ENCODE measurements at regions not wholly inside any gene's neighbourhood (a gene's known extent, or its start where the extent isn't known, plus 50 kb on each side); places are given as distances from the start of the nearest gene placed in this dataset.

DNA sequence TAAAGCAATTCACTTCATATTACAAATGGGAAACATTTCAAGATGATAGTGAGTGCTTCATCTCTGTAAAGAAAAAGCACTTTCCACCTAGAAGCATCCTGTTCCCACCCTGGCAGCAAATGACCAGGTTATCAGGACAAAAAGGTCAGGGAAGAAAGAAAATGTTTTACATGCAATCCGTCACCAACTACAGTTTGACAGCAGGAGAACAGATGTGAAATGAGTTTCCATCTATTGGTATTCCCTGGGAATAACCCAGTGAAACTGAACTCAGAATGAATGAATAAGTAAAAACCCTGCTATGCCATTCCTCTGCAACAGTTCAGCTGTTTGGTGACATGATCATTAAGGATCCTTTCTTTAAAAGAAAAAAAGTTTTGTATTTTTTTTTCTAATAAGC, 67.6 kb downstream of the HTR1A start:
- no peaks in the 10 kb centered on the region for H3K79me2 ChIP-seq (ENCODE audit: low read depth)
- TF ChIP-seq EZH2 (IDR thresholded peaks at IDR 0.05) = no peak
- TF ChIP-seq, protein P1, sequence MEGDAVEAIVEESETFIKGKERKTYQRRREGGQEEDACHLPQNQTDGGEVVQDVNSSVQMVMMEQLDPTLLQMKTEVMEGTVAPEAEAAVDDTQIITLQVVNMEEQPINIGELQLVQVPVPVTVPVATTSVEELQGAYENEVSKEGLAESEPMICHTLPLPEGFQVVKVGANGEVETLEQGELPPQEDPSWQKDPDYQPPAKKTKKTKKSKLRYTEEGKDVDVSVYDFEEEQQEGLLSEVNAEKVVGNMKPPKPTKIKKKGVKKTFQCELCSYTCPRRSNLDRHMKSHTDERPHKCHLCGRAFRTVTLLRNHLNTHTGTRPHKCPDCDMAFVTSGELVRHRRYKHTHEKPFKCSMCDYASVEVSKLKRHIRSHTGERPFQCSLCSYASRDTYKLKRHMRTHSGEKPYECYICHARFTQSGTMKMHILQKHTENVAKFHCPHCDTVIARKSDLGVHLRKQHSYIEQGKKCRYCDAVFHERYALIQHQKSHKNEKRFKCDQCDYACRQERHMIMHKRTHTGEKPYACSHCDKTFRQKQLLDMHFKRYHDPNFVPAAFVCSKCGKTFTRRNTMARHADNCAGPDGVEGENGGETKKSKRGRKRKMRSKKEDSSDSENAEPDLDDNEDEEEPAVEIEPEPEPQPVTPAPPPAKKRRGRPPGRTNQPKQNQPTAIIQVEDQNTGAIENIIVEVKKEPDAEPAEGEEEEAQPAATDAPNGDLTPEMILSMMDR (IDR thresholded peaks at IDR 0.05) = no peak
- no peak for TF ChIP-seq EZH2phosphoT487 (IDR thresholded peaks at IDR 0.05)
- H3K4me3 ChIP-seq = no peak overlapping the region
- Mint-ChIP-seq H3K27me3 (ENCODE audit: insufficient read depth, low read depth) (no peaks in the 10 kb centered on the region), H3K27ac (no peak overlapping the region), H3K9me3 (no peaks in the 10 kb centered on the region), H3K36me3 (no peaks in the 10 kb centered on the region), H3K4me3 (no peak overlapping the region), H3K4me1 (peaks cover 2% of the 10 kb centered on the region)
- H4K20me1 ChIP-seq (ENCODE audit: low read depth) = no peaks in the 10 kb centered on the region
- no peak overlapping the region for H3K4me2 ChIP-seq
- H3K36me3 ChIP-seq = no peaks in the 10 kb centered on the region
- H2AFZ ChIP-seq (replicated peaks) = no peak overlapping the region
- H3K4me1 ChIP-seq = peaks cover 6% of the 10 kb centered on the region
- H3K27ac ChIP-seq = no peak overlapping the region
- H3K27me3 ChIP-seq = no peaks in the 10 kb centered on the region
- H3F3A ChIP-seq (ENCODE audit: low read depth) = no peaks in the 10 kb centered on the region
- DNase-seq (ENCODE audit: low spot score) = no peak
- no peaks in the 10 kb centered on the region for H3K9me3 ChIP-seq (ENCODE audit: low read depth)
- H3K9ac ChIP-seq = no peak overlapping the region

DNA sequence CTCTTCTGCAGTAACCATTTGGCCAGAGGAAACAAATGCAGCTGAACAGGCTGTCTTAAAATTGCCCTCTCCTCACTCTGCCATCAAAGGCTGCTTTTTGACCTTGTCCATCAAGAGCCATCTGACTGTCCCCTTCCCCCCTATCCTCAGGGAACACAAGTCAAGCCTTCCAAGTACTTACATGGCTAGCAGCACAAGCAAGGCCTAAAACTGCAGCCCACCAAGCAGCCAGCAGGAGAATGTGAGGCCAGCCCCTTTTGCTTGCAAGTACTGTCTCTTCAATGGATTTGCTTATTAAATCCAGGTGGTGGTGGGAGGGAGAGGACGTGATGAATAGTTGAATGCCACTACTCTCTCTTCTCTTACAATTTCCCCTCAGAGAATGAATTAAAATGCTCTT, 83.5 kb downstream of the HTR1A start:
- no peaks in the 10 kb centered on the region for H3K79me2 ChIP-seq (ENCODE audit: low read depth)
- H3K27ac Mint-ChIP-seq = no peak overlapping the region
- no peaks in the 10 kb centered on the region for H4K20me1 ChIP-seq (ENCODE audit: low read depth)
- no peaks in the 10 kb centered on the region for H3K9me3 ChIP-seq (ENCODE audit: low read depth)
- H3K4me1 Mint-ChIP-seq = peaks cover 4% of the 10 kb centered on the region
- no peaks in the 10 kb centered on the region for H3K4me1 ChIP-seq
- no peak overlapping the region for H2AFZ ChIP-seq (replicated peaks)
- peak; percentile 24 for DNase-seq (ENCODE audit: low spot score)
- H3K27ac ChIP-seq = no peak overlapping the region
- H3K4me3 ChIP-seq = no peak overlapping the region
- no peaks in the 10 kb centered on the region for H3K27me3 ChIP-seq
- H3K4me3 Mint-ChIP-seq = no peak overlapping the region
- TF ChIP-seq, protein P1 (IDR thresholded peaks at IDR 0.05) = no peak
- no peak for TF ChIP-seq EZH2 (IDR thresholded peaks at IDR 0.05)
- no peak for TF ChIP-seq EZH2phosphoT487 (IDR thresholded peaks at IDR 0.05)
- H3K36me3 ChIP-seq = no peaks in the 10 kb centered on the region
- H3K27me3 Mint-ChIP-seq (ENCODE audit: insufficient read depth, low read depth) = no peaks in the 10 kb centered on the region
- H3K36me3 Mint-ChIP-seq = no peaks in the 10 kb centered on the region
- H3K4me2 ChIP-seq = no peak overlapping the region
- H3K9ac ChIP-seq = no peak overlapping the region
- H3K9me3 Mint-ChIP-seq = no peaks in the 10 kb centered on the region
- no peaks in the 10 kb centered on the region for H3F3A ChIP-seq (ENCODE audit: low read depth)

GRCh38 chr5:63877961-63878360, 84.3 kb downstream of the HTR1A start:
- DNase-seq (ENCODE audit: low spot score) = no peak
- H3K27me3 ChIP-seq = no peaks in the 10 kb centered on the region
- no peak overlapping the region for H3K9ac ChIP-seq
- no peaks in the 10 kb centered on the region for H3K79me2 ChIP-seq (ENCODE audit: low read depth)
- peak overlapping the region; percentile 87 for H2AFZ ChIP-seq (replicated peaks)
- Mint-ChIP-seq H3K4me3 (no peak overlapping the region), H3K36me3 (no peaks in the 10 kb centered on the region), H3K4me1 (peaks cover 4% of the 10 kb centered on the region), H3K9me3 (no peaks in the 10 kb centered on the region), H3K27me3 (ENCODE audit: insufficient read depth, low read depth) (no peaks in the 10 kb centered on the region), H3K27ac (peak overlapping the region; percentile 47)
- H3K4me1 ChIP-seq = no peaks in the 10 kb centered on the region
- no peak overlapping the region for H3K4me3 ChIP-seq
- TF ChIP-seq EZH2phosphoT487 (IDR thresholded peaks at IDR 0.05) = no peak
- no peaks in the 10 kb centered on the region for H3K36me3 ChIP-seq
- H3K4me2 ChIP-seq = no peak overlapping the region
- H3F3A ChIP-seq (ENCODE audit: low read depth) = no peaks in the 10 kb centered on the region
- H4K20me1 ChIP-seq (ENCODE audit: low read depth) = no peaks in the 10 kb centered on the region
- no peaks in the 10 kb centered on the region for H3K9me3 ChIP-seq (ENCODE audit: low read depth)
- H3K27ac ChIP-seq = no peak overlapping the region

GRCh38 chr5:63860379-63860778, 101.9 kb downstream of the HTR1A start:
- H3K4me2 ChIP-seq = no peak overlapping the region
- no peak overlapping the region for H2AFZ ChIP-seq (replicated peaks)
- no peaks in the 10 kb centered on the region for H3K4me1 ChIP-seq
- no peak overlapping the region for H3K4me3 ChIP-seq
- no peaks in the 10 kb centered on the region for H4K20me1 ChIP-seq (ENCODE audit: low read depth)
- Mint-ChIP-seq H3K4me1 (no peaks in the 10 kb centered on the region), H3K27ac (no peak overlapping the region), H3K27me3 (ENCODE audit: insufficient read depth, low read depth) (peaks cover 3% of the 10 kb centered on the region), H3K9me3 (peaks cover 17% of the 10 kb centered on the region), H3K36me3 (no peaks in the 10 kb centered on the region), H3K4me3 (no peak overlapping the region)
- no peak overlapping the region for H3K9ac ChIP-seq
- no peak overlapping the region for H3K27ac ChIP-seq
- peaks cover 6% of the 10 kb centered on the region for H3F3A ChIP-seq (ENCODE audit: low read depth)
- peaks cover 6% of the 10 kb centered on the region for H3K36me3 ChIP-seq
- H3K9me3 ChIP-seq (ENCODE audit: low read depth) = peaks cover 26% of the 10 kb centered on the region
- H3K79me2 ChIP-seq (ENCODE audit: low read depth) = no peaks in the 10 kb centered on the region
- no peak for DNase-seq (ENCODE audit: low spot score)
- TF ChIP-seq EZH2 (IDR thresholded peaks at IDR 0.05) (no peak), EZH2phosphoT487 (IDR thresholded peaks at IDR 0.05) (no peak)
- TF ChIP-seq, protein P1 (IDR thresholded peaks at IDR 0.05) = no peak
- H3K27me3 ChIP-seq = no peaks in the 10 kb centered on the region
